ENCODE measurements at regions not wholly inside any gene's neighbourhood (a gene's known extent, or its start where the extent isn't known, plus 50 kb on each side); places are given as distances from the start of the nearest gene placed in this dataset.

GRCh38 chr2:150212722-150213171 is 274.7 kb downstream of the RND3 start:
- TF ChIP-seq CTCF (IDR thresholded peaks at IDR 0.05) (no peak), POLR2A (IDR thresholded peaks at IDR 0.05) (no peak)

Data from lower leg skin (tissue), 3 donors.